Activated gamma-delta T cell treated with anti-CD3 and anti-CD28 coated beads, Interleukin-2, amount 50 U/mL, for 16 hours (primary cell): ENCODE measurements at regions not wholly inside any gene's neighbourhood (a gene's known extent, or its start where the extent isn't known, plus 50 kb on each side); places are given as distances from the start of the nearest gene placed in this dataset.
"Not testable (repeated sequence)": the region's sequence is repeated elsewhere in the genome, so short reads cannot be mapped to it uniquely, and the experiment has no call there.

Source experiments
- DNase-seq: peaks from one replicate; pipeline ENCODE4 v3.0.0-alpha.2; 2020; ENCODE audit warnings: low read depth

DNA sequence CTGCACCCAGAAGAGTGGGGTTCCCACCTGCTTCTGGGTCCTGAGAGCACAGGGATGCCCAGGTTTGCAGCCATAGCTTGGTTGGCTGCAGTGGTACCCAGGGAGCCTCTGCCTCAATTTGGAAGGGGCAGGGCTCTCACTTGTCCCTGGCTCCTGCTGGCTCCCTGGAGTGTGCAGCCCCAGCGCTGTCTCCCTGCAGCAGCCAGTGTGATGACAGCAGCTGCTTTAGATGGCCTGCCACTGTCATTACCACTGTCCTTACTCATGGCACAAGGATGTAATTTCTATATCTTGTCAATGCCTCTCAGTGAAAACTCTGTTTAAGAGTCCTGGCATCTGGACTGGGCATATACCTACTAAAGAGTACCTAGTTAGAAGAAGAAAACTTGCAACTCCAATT, 250.9 kb downstream of the KIF20B start:
- DNase-seq = no peak

DNA sequence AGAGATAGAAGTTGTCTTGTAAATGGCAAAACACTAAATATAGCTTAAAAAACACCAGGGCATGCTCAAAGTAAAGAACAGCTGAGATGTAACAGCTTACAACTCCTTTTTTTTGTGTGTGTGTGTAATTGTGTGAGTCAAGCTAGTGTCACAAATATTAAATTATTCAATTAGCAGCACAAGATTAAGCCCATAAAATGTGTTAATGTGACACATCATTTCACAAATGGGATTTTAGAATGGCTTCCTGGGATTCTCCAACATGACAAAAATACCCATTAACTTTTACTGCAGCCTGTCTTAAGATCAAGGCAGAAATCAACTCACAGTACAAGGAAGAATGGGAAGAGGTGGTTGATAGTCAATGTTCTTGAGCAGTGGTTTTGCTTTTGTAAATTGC, 251.4 kb downstream of the KIF20B start:
- DNase-seq = no peak

- no peak for DNase-seq
Measured at GRCh38 chr10:89954061-89954460, 252.7 kb downstream of the KIF20B start.

DNA sequence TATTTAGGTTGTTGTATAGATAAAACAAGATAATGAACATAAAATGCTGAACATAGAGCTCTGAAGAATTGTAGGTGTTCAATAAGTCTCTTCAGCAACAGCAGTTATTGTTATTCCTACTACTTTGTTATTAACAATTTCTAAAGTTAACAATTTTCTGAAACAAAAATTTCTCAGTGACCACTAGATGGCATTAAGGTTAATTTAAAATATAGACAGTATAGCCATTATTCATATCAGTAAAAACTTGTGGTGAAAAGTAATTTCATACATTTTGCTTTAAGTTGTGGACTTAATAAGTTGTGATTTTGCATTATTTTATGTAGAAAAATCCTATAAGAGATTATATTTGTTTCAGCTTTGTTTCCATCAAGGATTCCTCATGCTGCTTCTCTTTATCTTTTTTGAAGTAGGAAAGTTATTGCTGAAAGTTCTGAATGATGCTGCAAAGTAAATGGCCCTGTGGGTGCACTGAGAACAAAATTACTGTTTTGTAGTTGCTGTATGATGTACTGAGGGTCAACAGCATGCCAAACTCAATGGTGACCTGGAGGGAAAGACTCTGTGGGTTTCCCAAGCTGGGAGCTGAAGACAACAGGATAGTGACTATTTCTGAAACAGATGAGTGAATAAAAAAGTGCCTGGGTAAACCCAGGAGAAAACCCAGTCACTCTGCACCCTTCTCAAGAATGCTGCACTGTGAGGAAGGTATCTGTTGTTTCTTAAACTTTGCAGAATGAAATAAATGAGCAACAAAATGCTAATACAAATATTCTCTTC, 253.6 kb downstream of the KIF20B start:
- DNase-seq = no peak

GRCh38 chr10:89959433-89960110, 258.2 kb downstream of the KIF20B start:
- DNase-seq = no peak

- no peak for DNase-seq
Measured at GRCh38 chr10:89963451-89964102, 262.2 kb downstream of the KIF20B start.

DNA sequence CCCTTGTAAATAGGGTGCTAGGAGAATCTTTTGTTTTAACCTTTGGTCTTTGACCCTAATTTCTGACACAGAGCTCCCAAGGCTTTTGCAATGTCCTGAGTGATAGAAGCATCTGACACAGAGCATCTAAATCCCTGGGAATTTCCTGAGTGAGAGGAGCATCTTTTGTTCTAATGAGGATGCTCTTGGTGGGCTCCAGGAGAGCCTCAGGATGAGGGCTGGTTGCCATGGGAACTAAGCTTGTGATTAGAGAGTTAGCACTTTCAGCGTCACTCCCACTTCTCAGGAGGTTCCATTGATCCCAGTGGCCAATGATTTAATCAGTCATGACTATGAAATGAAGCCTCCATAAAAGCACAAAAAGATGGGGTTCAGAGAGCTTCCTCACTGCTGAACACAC, 264.8 kb downstream of the KIF20B start:
- no peak for DNase-seq

DNA sequence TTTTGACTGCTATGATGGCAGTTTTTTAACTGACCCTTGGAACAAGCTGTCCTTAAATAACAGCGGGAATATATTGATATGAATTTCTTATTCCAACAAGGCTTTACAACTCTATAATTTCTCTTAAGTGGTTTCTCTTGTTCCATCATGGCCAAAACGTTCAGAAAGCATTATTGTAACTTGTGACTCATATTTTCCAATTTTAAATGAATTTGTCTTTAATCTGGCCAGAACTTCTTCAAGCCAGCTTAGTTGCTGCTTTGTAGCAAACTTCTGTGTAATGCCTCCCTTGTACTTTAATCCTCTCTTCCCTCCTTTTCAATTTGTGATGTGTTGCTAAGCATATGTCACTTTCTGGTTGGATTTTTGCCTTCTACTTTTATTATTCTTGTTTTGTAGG, 271.9 kb downstream of the KIF20B start:
- DNase-seq = no peak

- DNase-seq = no peak
Measured at GRCh38 chr10:89975071-89975470, 273.7 kb downstream of the KIF20B start.

GRCh38 chr10:89975771-89976170, 274.4 kb downstream of the KIF20B start:
- no peak for DNase-seq

DNA sequence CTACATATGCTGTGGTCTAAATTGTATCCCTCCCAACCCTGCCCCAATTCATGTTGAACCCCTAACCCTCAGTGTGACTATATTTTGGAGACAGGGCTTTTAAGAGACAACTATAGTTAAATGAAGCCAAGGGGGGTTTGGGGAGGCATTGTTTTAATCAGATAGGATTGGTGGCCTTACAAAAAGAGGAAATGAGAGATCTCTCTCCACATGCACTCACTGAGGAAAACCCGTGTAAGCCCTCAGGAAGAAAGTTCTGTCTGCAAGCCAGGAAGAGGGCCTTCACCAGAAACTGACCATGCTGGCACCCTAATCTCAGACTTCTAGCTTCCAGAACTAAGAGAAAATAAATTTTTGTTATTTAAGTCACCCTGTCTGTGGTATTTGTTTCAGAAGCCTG, 276.7 kb downstream of the KIF20B start:
- DNase-seq = no peak

DNA sequence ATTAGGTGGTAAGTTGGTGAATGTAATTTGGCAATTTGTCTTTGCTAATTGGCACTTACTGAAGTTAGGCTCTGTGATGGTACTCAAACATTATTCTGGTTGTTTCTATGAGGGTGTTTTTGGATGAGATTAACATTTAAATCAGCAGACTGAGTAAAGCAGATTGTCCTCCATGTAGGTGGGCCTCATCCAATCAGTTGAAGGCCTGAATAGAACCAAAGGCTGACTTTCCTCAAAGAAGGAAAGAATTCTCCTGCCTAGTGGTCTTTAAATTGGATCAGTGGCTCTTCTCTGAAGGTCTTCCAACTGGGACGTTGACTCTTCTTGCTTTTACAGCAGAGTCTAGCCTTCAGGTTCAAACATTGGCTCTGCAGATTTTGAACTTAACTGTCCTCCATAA, 278.3 kb downstream of the KIF20B start:
- DNase-seq = no peak

DNA sequence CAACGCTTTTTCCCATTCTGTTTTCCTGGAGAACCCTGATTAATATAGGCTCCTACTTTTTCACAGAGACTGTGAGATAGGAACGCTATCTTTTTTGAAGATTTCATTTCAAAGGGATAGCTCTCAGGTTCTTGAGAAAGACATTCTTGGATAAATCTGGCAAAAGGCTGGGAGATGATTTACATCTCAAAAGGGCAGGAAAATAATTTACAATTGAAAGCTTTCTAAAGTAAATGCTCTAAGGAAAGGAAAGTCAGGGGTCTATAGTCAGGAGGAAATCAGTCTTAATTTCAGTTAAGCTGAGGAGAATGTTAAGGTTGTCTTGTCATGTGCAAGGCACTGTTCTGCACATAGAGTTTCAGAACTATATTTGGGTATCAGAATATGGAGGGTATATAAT, 278.8 kb downstream of the KIF20B start:
- DNase-seq = no peak

DNA sequence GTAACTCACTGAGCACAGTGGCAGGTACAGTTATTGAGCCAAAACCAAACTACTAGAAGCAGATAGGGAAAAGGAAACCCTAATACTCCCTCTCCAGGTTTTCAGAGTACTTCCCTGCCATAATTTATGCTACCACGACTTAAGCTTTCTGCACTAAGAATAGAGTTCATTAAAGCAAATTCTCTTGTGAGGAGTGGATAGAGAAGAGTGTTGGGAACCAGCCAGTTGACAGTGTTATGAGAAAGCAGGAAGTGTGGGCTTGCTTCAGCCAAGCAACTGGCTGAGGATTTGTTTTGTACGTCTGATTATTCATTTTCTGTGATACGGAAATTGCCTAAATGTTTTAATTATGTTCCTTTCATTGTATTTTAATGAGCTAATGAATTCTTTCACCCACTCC, 280.5 kb downstream of the KIF20B start:
- no peak for DNase-seq

DNA sequence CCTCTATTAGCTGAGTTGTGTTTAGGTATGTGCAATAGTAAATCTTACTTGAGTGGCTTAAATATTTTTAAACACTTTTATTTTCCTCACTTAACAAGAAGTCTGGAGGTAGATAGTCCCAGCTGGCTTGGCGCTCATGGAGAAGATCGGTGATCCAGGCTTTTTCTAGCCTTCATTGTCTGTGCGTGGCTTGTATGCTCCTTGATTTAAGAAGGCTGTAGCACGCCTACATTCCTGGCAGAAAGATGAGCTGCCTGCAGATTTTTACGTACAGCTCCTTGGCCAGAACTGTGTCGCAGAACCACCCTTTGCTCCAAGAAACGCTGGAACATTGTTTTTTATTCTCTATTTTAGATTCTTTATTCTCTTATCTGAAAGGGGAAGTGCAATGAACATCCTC, 284.1 kb downstream of the KIF20B start:
- DNase-seq = no peak

DNA sequence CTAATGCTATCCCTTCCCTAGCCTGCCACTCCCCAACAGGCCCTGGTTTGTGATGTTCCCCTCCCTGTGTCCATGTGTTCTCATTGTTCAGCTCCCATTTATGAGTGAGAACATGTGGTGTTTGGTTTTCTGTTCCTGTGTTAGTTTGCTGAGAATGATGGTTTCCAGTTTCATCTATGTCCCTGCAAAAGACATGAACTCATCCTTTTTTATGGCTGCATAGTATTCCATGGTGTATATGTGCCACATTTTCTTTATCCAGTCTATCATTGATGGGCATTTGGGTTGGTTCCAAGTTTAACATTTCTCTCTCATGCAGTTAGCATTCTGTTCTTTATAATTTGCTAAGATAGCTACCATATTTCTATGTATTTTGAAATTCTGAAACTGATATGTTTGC, 287.0 kb downstream of the KIF20B start:
- DNase-seq = not testable (repeated sequence)

DNA sequence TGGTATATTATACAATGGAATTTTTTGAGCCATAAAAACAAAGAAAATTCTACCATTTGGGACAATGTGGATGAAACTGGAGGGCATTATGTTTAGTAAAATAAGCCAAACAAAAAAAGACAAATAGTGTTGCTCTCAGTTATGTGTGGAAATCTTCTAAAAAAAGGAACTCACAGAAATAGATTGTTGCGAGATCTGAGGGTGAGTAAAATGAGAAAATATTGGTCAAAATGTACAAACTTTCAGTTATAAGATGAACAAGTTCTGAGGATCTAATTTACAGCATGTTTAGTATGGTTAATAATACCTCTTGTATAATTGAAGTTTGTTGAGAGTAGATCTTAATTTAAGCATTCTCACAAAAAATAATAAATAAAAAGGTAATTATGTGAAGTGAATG, 291.2 kb downstream of the KIF20B start:
- DNase-seq = no peak

DNA sequence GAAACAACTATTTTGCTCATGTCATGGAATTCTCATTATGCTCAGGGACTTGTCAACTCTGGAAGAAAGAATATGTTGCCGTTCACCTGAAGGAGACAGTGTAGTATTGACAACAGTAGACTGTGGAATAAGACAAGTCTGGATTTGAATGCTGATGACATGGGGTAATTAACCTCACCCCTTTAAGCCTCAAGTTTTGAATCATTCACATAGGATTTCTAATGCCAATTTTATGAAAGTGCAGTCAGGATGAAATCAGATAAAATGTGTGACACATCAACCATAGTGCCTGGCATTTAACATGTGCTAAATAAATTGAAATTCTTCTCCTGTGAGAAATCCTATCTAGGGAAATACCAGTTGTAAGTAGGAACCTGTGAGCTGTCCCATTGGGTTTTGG, 305.8 kb downstream of the KIF20B start:
- DNase-seq = no peak

DNA sequence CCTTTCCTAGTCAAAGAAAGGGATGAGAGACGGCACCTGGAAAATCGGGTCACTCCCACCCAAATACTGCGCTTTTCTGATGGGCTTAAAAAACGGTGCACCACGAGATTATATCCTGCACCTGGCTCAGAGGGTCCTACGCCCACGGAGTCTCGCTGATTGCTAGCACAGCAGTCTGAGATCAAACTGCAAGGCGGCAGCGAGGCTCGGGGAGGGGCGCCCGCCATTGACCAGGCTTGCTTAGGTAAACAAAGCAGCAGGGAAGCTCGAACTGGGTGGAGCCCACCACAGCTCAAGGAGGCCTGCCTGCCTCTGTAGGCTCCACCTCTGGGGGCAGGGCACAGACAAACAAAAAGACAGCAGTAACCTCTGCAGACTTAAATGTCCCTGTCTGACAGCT, 309.9 kb downstream of the KIF20B start:
- not testable (repeated sequence) for DNase-seq

GRCh38 chr10:90018819-90019218, 317.4 kb downstream of the KIF20B start:
- DNase-seq = no peak

DNA sequence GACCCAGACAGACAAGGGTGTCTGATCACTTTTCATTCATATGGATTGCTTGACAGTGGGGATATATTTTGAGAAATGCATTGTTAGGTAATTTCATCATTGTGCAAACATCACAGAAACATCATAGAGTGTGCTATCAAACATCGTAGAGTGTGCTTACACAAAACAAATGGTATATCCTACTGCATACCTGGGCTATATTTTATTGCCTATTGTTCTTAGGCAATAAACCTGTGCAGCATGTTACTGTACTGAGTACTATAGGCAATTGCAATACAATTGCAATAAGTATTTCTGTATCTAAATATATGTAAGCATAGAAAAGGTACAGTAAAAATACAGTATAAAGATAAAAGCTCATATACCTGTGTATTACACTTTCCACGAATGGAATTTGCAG, 319.1 kb downstream of the KIF20B start:
- DNase-seq = no peak

DNA sequence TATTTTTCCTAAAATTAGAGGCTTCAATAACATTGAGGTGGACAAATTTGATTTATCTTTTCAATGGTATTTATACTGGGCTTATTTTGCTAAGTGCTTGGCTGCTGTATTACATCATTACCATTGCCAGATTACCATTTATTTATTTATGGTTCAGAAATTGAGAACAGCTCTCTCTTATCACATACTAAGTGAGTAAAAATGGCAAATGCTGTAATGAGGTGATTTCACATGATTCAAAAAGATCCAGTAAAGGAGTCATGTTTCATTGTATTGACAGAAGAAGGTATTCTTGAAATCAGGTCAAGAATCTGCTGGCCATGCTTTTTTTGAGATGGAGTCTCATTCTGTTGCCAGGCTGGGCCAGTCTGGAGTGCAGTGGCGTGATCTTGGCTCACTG, 322.6 kb downstream of the KIF20B start:
- no peak for DNase-seq

DNA sequence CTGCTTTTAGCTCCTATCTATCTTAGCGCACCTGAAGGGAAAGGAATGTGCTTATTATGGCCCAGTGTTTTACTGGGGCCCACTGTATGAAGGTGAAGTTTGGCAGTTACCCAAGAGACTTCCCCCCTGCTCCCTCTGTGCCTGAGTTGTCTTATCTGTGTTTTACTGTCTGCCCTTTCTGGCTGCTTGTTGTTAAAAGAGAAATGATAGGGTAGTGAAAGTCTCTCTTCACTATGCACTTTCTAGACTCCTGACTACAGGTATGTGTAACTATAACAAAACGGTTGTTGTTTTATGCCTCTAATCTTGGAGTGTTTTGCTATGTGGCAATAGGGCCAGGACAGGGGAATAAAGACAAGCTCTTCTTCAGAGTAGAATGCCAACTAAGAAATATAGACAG, 326.9 kb downstream of the KIF20B start:
- no peak for DNase-seq
